Common myeloid progenitor, CD34-positive (primary cell): ENCODE measurements at regions not wholly inside any gene's neighbourhood (a gene's known extent, or its start where the extent isn't known, plus 50 kb on each side); places are given as distances from the start of the nearest gene placed in this dataset.
"Not testable (repeated sequence)": the region's sequence is repeated elsewhere in the genome, so short reads cannot be mapped to it uniquely, and the experiment has no call there.

Experiments used
- CTCF ChIA-PET: fragments of 350-600 bp; sonication (Branson Sonifier 250); formaldehyde crosslinking; loops from one replicate; lab custom pipeline; 2021; ENCODE audit warnings: antibody characterized with exemption; lab: Charles Lee
- POLR2A ChIA-PET: fragments of 350-600 bp; sonication (Branson Sonifier 250); formaldehyde crosslinking; loops from one replicate; lab custom pipeline; 2021; ENCODE audit warnings: antibody characterized with exemption; lab: Charles Lee
- DNase-seq, 3 donors: peaks; one replicate each; pipeline versions ENCODE4 v3.0.0 to v3.0.0-alpha.2; 2013
- H3K27ac ChIP-seq, 2 experiments: 1 replicate in 1 of 2; 2 replicates in 1 of 2; pipeline ENCODE4 v1.7.0; 2013; ENCODE audit warnings: inconsistent platforms in 2 of 2, low read length in 2 of 2, mild to moderate bottlenecking in 2 of 2, low read depth in 1 of 2, moderate library complexity in 1 of 2; ENCODE audit not compliant: severe bottlenecking in 2 of 2, insufficient read depth in 1 of 2, poor library complexity in 1 of 2
- H3K27me3 ChIP-seq, 5 experiments: replicated peaks in 2 of 5; 1 replicate in 3 of 5; 2 replicates in 2 of 5; pipeline versions ENCODE4 v1.6.1 to v1.7.0; 2013; ENCODE audit warnings: low read length in 4 of 5, mild to moderate bottlenecking in 2 of 5, moderate library complexity in 2 of 5, inconsistent platforms in 1 of 5; ENCODE audit not compliant: insufficient read depth in 5 of 5, control insufficient read depth in 4 of 5
- H3K36me3 ChIP-seq, 4 experiments: 1 replicate in 2 of 4; 2 replicates in 2 of 4; pipeline versions ENCODE4 v1.6.1 to v1.7.0; 2013; ENCODE audit warnings: low read length in 3 of 4, control low read depth in 1 of 4, mild to moderate bottlenecking in 1 of 4; ENCODE audit not compliant: control insufficient read depth in 4 of 4, insufficient read depth in 4 of 4
- H3K4me1 ChIP-seq, 4 experiments: 1 replicate in 3 of 4; 2 replicates in 1 of 4; pipeline versions ENCODE4 v1.6.1 to v1.7.1; 2013; ENCODE audit warnings: low read length in 3 of 4, mild to moderate bottlenecking in 3 of 4, control low read depth in 1 of 4, inconsistent platforms in 1 of 4, moderate library complexity in 1 of 4; ENCODE audit not compliant: control insufficient read depth in 4 of 4, insufficient read depth in 4 of 4; ENCODE audit errors: control extremely low read depth in 1 of 4
- H3K4me3 ChIP-seq, 7 experiments: 1 replicate in 4 of 7; 2 replicates in 3 of 7; pipeline versions ENCODE4 v1.5.1 to v1.7.0; 2013; ENCODE audit warnings: mild to moderate bottlenecking in 7 of 7, low read length in 6 of 7, moderate library complexity in 6 of 7, inconsistent platforms in 2 of 7, low read depth in 2 of 7, control low read depth in 1 of 7; ENCODE audit not compliant: insufficient read depth in 4 of 7, control insufficient read depth in 1 of 7; ENCODE audit errors: extremely low read depth in 1 of 7
- H3K9me3 ChIP-seq, 5 experiments: 1 replicate in 4 of 5; 2 replicates in 1 of 5; pipeline versions ENCODE4 v1.6.1 to v1.7.1; 2013; ENCODE audit warnings: low read length in 4 of 5, mild to moderate bottlenecking in 2 of 5, inconsistent platforms in 1 of 5, low read depth in 1 of 5, moderate library complexity in 1 of 5; ENCODE audit not compliant: control insufficient read depth in 4 of 5, insufficient read depth in 2 of 5; ENCODE audit errors: control extremely low read depth in 1 of 5
- WGBS: methylation state at CpG from one replicate; pipeline ENCODE4 v1.1.5; 2013; ENCODE audit not compliant: insufficient coverage; 5-methylcytosine and 5-hydroxymethylcytosine counted together

- POLR2A ChIA-PET = no interaction called here
- Histone ChIP-seq H3K27ac (no peak overlapping the region), H3K36me3 (no peaks in the 10 kb centered on the region), H3K4me1 (peaks cover 0 to 2% (median 0%) of the 10 kb centered on the region in 4 experiments), H3K9me3 (no peaks in the 10 kb centered on the region), H3K4me3 (no peak overlapping the region), H3K27me3 (no peaks in the 10 kb centered on the region)
- no peak for DNase-seq
- CTCF ChIA-PET = no interaction called here
- WGBS = no CpG with 5 or more reads among the region's 1 CpG
These were observed 207.1 kb upstream of the FERD3L start for GRCh38 chr7:19352305-19352695.

- Histone ChIP-seq H3K27ac (no peak overlapping the region), H3K4me3 (no peak overlapping the region), H3K27me3 (no peaks in the 10 kb centered on the region), H3K4me1 (peaks cover 0 to 2% (median 0%) of the 10 kb centered on the region in 4 experiments), H3K9me3 (no peaks in the 10 kb centered on the region), H3K36me3 (no peaks in the 10 kb centered on the region)
- peak in 2 of 3 donors; percentile 51 to 60 for DNase-seq
- CTCF ChIA-PET = no interaction called here
- 100% methylated on average over 1 of the region's 4 CpGs for WGBS
- POLR2A ChIA-PET = no interaction called here
These were observed 206.4 kb upstream of the FERD3L start for GRCh38 chr7:19351341-19352304.

GRCh38 chr7:19339512-19339911 is 194.3 kb upstream of the FERD3L start:
- ChIA-PET POLR2A (no interaction called here), CTCF (interaction anchor here (0.8 kb wide), 1 partner anchor 13 kb away, joined by 3 read pairs; no protein-coding TSS in a partner anchor)
- Histone ChIP-seq H3K9me3 (peaks cover 0 to 3% (median 0%) of the 10 kb centered on the region in 5 experiments), H3K4me1 (no peaks in the 10 kb centered on the region), H3K36me3 (no peaks in the 10 kb centered on the region), H3K4me3 (no peak overlapping the region), H3K27ac (no peak overlapping the region), H3K27me3 (no peaks in the 10 kb centered on the region)
- 94% methylated on average over 11 of the region's 11 CpGs for WGBS
- DNase-seq = no peak

GRCh38 chr7:19338512-19338911 is 193.3 kb upstream of the FERD3L start:
- WGBS = 89% methylated on average over 1 of the region's 3 CpGs
- H3K27me3 ChIP-seq, DNase-seq, H3K27ac ChIP-seq, CTCF ChIA-PET, H3K36me3 ChIP-seq, H3K4me1 ChIP-seq, POLR2A ChIA-PET, H3K9me3 ChIP-seq, H3K4me3 ChIP-seq: not testable (repeated sequence)

- CTCF ChIA-PET = no interaction called here
- Histone ChIP-seq H3K4me3 (no peak overlapping the region), H3K9me3 (peaks cover 0 to 3% (median 0%) of the 10 kb centered on the region in 5 experiments), H3K36me3 (no peaks in the 10 kb centered on the region), H3K27ac (no peak overlapping the region), H3K4me1 (no peaks in the 10 kb centered on the region), H3K27me3 (no peaks in the 10 kb centered on the region)
- 100% methylated on average over 1 of the region's 2 CpGs for WGBS
- no peak for DNase-seq
- POLR2A ChIA-PET = no interaction called here
These were observed 191.7 kb upstream of the FERD3L start for GRCh38 chr7:19336836-19337383.

- H3K4me3 ChIP-seq = no peak overlapping the region
- ChIA-PET CTCF (no interaction called here), POLR2A (no interaction called here)
- H3K4me1 ChIP-seq = no peaks in the 10 kb centered on the region
- no CpG with 5 or more reads among the region's 2 CpGs for WGBS
- no peaks in the 10 kb centered on the region for H3K9me3 ChIP-seq
- H3K36me3 ChIP-seq = no peaks in the 10 kb centered on the region
- no peak overlapping the region for H3K27ac ChIP-seq
- H3K27me3 ChIP-seq = no peaks in the 10 kb centered on the region
- DNase-seq = no peak
These were observed 188.5 kb upstream of the FERD3L start for GRCh38 chr7:19333706-19334105.

- H3K9me3 ChIP-seq = no peaks in the 10 kb centered on the region
- H3K4me1 ChIP-seq = no peaks in the 10 kb centered on the region
- H3K4me3 ChIP-seq = no peak overlapping the region
- ChIA-PET CTCF (interaction anchor here (1.0 kb wide), 1 partner anchor 12 kb away, joined by 3 read pairs; no protein-coding TSS in a partner anchor), POLR2A (no interaction called here)
- H3K36me3 ChIP-seq = no peaks in the 10 kb centered on the region
- no peak overlapping the region for H3K27ac ChIP-seq
- DNase-seq = peak in 2 of 3 donors; percentile 6 to 9
- no peaks in the 10 kb centered on the region for H3K27me3 ChIP-seq
These were observed 181.8 kb upstream of the FERD3L start for GRCh38 chr7:19327018-19327417.
